Liver (tissue), 3 donors: ENCODE measurements at regions not wholly inside any gene's neighbourhood (a gene's known extent, or its start where the extent isn't known, plus 50 kb on each side); places are given as distances from the start of the nearest gene placed in this dataset.

Source experiments
- JUND ChIP-seq, 2 donors: IDR thresholded peaks; 2 replicates each; pipeline ENCODE4 v1.6.1; 2016; ENCODE audit warnings: antibody characterized with exemption in 2 of 2
- SP1 ChIP-seq: IDR thresholded peaks from 2 replicates; pipeline ENCODE4 v1.6.1; 2018; ENCODE audit warnings: antibody characterized with exemption, mild to moderate bottlenecking
- TF ChIP-seq, protein P1 (sequence below): fragments of 150-350 bp; IDR thresholded peaks from 2 replicates; pipeline ENCODE4 v1.5.1; 2017; ENCODE audit warnings: improper control_type of control experiment, low read depth, low read length; ENCODE audit not compliant: missing input control
- TF ChIP-seq, protein P2 (sequence below): IDR thresholded peaks from 2 replicates; pipeline ENCODE4 v1.6.1; 2016; ENCODE audit warnings: antibody characterized with exemption
- donor health status: healthy.
- donor health status: healthy.

DNA sequence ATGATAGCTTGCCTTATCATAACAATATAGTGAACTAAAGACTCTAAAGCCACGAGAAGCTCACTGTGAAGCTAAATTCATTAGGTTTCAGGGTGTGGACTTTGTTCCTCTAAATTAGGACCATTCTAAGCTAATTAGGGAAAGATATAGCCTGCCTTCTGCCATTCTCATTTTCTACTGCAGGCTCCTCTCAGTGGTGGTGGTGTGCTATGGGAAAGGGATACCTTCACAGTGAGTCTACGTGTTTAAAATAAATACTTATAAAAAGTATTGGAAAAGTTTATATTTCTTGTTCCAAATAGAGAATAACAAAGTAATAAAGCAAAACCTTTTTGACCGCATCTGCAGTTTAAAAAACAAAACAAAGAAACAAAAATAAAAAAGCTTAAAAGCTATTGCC is 327.7 kb downstream of the PAPSS1 start:
- TF ChIP-seq SP1 = no peak
- TF ChIP-seq, protein P1, sequence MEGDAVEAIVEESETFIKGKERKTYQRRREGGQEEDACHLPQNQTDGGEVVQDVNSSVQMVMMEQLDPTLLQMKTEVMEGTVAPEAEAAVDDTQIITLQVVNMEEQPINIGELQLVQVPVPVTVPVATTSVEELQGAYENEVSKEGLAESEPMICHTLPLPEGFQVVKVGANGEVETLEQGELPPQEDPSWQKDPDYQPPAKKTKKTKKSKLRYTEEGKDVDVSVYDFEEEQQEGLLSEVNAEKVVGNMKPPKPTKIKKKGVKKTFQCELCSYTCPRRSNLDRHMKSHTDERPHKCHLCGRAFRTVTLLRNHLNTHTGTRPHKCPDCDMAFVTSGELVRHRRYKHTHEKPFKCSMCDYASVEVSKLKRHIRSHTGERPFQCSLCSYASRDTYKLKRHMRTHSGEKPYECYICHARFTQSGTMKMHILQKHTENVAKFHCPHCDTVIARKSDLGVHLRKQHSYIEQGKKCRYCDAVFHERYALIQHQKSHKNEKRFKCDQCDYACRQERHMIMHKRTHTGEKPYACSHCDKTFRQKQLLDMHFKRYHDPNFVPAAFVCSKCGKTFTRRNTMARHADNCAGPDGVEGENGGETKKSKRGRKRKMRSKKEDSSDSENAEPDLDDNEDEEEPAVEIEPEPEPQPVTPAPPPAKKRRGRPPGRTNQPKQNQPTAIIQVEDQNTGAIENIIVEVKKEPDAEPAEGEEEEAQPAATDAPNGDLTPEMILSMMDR = no peak
- TF ChIP-seq, protein P2, sequence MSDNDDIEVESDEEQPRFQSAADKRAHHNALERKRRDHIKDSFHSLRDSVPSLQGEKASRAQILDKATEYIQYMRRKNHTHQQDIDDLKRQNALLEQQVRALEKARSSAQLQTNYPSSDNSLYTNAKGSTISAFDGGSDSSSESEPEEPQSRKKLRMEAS = no peak
- no peak for TF ChIP-seq JUND (IDR thresholded peaks at IDR 0.05)
